Right kidney (tissue), 1 donor: ENCODE measurements at regions not wholly inside any gene's neighbourhood (a gene's known extent, or its start where the extent isn't known, plus 50 kb on each side); places are given as distances from the start of the nearest gene placed in this dataset.
"Not testable (repeated sequence)": the region's sequence is repeated elsewhere in the genome, so short reads cannot be mapped to it uniquely, and the experiment has no call there.

Experiments
- DNase-seq: peaks from one replicate; pipeline ENCODE4 v3.0.0-alpha.2; 2016

DNA sequence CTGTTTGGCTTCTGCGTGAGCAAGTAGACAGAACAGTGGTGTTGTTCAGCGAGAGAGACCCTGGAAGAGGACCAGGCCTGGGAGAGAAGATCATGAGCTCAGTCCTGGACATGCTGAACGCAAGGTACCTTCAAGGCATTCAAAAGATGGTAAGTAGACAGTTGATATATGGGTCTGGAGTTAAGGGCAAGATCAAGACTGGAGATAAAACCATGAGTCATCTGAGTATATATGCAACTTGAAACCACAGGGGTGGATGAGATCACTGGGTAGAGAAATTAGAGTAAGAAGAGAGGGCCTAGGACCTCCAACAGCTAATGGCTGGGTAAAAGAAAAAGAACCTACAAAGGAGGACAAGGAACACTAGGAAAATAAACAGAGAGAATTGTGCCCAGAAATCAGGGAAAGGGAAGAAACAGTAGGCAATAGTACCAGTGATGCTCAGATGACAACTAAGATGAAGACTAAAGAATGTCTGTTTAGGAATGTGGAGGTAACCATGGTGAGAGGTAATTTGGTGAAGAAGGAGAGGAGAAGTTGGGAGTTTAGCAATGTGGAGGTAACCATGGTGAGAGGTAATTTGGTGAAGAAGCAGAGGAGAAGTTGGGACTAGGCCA lies 343.2 kb upstream of the ADAMTS9 start:
- no peak for DNase-seq

DNA sequence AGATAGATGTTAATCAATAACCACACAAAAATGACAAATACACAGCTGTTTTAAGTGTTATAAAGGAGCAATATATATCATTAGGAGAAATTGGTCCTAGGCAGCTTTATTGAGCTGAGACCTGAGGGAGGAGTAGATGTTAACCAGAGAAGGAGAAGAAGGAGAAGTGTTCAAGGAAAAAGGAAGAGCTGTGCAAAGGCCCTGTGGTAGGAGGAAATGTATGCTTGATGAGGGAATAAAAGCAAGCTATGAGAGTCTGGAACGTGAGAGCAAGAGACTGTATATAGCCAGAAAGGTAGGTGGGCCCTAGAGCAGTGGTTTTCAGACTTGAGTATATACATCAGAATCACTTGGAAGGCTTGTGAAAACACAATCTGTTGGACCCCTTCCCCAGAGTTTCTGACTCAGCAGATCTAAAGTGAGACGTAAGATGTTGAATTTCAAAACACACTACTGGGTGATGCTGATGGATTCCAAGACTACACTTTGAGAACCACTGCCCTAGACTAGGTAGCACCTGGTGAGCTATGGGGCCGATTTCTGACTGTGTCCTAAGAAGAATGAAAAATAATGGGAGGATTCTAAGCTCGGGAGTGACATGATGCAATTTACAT lies 342.3 kb upstream of the ADAMTS9 start:
- no peak for DNase-seq

DNA sequence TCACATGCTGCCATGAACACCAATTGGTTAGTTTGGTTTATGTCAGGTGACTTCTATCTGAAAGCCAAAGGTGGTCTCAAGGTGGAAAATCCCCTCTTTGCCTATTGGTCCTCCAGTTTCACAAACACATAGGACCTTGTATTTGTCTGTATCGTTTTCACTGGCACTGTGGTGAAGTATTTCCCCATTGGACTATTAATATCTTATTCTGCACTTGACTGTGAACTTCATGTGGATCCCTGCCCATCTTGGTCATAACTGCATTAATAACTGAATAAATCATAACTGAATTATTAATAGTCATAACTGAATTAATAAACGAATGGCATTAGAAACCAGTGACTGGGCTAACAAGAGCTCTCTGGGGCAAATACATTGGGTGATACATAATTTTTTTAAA lies 341.3 kb upstream of the ADAMTS9 start:
- no peak for DNase-seq

DNA sequence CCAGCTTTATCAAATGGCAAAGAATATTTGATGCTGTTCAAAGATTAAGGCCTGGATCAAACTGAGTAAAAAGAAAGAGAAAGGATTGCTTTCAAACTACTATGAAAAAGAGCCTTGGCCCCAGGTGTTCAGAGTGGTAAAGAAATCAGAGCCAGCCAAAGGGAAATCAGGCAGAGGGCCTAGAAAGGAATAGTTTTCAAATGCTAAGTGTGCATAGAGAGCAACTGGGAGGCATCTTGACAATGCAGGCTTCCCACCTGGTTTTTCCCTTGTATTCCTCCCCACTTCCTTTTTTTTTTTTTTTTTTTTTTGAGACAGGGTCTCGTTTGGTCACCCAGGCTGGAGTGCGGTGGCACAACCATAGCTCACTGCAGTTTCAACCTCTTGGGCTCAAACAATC lies 340.2 kb upstream of the ADAMTS9 start:
- DNase-seq, result no peak

DNA sequence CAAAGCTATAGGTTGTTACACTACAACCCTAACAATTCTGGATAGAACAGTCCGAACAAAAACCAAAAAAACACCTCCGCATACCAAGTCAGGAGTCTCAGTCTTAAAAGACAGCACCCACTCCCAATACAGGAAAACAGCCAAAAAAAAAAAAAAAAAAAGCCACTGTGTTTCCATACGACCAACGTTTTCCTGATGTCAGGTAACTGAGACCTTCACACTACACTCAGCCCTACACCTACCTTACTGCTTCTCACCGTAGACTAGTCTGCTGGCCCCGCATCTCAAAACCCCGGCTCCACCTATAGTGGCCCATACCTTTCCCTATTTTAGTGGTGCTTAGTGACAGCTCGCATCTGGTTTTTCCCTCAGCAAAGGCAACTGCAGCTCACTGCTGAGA lies 339.5 kb upstream of the ADAMTS9 start:
- peak; percentile 5 for DNase-seq

DNA sequence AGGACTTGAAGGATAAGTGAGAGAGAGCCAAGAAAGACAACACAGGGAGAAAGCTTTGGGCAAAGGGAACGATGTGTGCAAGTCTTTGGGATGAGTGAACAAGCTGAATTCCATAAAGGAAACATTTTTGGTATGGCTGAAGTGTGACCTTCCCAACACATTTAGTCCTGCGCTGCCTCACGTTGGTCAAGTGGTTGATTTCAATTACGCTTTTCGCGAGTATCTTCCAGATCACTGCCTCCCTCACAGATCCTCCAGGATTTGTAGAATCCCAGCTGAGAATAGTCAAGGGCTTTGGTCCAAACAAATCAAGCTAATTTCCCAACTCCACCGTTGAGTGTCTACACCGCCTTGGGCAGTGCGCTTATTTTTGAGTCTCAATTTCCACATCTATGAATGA lies 338.4 kb upstream of the ADAMTS9 start:
- DNase-seq, result no peak

DNA sequence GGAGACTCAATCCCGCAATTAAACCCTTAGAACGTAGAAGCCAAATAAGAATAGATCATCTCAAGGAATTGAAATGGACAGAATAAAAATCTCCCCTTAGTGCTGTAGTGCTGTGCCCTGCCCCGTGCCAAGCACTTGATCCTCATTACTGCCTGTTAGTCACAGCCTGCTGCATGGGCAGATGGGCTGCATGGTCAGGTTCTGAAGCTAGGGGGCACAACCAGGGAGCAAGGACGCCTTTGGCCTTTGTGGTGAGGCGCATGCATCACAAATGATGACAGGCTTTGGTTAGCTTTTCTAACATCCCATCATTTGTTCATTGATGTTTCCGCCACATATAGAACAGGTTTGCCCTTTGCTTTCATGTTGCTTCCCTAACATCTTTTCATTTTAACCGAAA lies 336.3 kb upstream of the ADAMTS9 start:
- no peak for DNase-seq

DNA sequence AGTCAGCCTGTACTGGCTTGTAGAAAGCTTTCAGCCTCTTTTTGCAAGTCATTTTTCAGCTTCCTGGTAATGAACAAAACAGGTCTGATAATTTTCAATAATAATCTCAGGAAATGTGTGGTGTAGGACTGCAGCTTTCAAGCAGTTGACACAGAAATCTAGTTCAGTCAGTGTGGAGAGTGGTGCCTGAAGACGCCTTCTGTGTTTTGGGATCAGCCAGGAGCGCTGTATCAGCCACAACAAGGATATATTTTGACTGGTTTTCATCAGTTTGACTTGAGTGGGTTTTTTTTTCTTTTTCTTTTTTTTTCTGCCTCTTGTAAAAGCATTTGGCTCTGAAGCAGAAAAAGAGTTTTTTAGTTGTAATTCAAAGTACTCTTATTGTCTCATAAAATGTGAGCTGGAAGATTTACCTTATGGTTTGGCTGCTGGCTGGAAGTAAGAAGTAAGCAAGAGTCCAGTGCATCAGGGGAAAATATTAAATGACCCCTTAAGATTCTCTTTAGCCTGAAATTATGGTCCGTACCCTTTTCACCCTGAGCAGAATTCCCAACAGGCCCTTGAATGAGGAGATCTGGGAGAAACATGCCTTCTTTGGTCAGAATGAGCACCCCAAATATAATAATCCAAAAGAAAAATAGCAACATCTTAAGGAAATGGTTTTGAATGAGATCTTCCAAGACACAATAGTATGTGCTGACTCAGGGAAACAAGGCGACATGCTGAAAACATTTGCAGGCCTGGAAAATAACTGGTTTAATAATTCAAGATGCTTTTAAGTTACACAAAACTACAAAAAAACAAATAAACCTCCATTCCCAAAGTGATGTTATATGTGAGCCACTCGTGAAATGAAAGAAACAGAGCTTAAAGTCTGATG lies 332.7 kb upstream of the ADAMTS9 start:
- DNase-seq, result peak; percentile 14

DNA sequence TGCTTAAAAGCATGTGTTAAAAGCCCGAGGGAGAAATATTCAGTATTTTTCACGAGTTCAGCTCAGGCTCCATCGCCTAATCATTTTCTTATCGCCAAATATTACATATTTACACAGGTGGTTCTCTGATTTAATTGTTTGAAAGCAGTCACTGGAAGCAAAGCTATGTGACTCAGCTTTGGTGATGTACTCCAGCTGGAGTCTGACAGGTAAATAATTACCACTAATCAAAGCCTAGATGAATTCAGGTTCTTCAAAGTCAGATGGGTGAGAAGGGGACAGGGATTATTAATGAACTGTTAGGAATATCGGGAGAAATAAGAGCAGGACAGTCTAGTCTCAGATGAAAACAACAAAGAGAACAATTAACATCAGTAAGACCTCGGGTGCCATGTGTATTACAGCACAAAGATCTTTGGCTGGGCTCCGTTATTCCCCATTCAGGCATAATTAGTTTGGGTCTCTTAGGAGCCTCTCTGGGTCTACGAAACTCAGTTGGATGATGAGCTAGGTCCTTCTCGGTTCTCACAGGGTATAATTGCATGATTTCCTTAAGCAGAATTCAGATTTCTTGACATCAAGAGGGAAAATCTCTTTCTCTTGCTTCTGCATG lies 331.7 kb upstream of the ADAMTS9 start:
- peak; percentile 8 for DNase-seq

DNA sequence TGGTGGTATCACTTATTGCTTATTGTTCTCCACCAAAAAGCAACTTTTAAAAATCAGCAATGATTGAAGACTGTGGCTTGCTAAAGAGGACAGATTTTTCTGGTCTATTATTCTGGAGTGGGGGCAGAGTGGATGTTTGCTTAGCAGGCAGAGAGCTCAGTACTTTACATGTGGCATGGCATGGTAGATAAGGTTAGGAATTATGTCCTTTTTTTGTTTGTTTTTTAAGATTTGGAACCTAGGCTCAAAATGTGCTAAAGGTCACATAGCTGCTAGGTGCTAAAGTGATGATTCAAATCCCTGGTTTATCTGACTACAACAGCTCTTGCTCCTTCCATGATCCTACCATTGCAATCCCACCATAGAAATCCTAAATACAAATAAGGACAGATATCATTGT lies 331.0 kb upstream of the ADAMTS9 start:
- no peak for DNase-seq

DNA sequence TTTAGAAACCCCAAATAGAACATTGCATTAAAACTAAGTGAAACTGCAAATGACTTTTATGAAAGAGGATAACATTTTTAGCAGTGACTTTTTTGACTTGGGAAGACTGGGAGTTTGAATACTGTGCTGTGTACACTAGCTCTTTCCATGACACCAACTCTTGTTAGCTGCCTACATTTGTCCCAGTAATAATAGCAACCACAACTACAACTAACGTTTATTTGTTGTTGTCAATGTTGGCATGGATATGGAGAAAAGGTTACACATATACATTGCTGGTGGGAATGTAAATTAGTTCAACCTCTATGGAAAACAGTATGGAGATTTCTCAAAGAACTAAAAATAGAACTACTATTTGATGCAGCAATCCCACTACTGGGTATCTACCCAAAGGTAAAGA lies 329.6 kb upstream of the ADAMTS9 start:
- no peak for DNase-seq

DNA sequence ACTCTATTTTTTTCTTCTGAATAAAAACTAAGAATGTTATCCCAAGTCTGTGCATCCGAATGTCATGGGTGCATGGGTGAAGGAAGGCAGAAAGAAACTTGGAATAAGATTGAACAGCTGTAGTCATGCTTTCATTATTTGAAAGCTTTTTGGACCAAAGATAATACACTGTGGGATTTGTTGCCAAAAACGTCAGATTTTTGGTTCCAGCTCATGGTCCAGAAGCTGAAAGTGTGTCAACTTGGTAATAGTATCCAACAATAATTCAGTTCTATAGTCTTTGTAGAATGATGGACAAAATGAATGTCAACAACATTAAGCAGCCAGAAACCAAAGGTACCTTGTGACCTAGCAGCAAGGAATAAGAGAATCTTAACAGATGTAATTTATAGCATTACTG lies 327.9 kb upstream of the ADAMTS9 start:
- DNase-seq, result no peak

DNA sequence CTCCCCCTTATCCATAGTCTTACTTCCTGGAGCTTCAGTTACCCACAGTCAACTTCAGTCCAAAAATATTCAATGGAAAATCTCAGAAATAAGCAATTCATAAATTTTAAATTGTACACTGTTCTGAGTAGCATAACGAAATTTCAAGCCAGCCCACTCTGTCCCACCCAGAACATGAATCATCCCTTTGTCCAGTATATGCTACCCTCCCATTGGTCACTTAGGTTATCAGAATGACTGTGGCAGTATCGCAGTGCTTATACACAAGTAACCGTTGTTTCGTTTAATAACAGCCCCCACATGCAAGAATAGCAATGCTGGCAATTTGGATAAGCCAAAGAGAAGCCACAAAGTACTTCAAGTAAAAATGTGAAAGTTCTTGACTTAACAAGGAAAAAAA lies 325.3 kb upstream of the ADAMTS9 start:
- DNase-seq, result no peak

DNA sequence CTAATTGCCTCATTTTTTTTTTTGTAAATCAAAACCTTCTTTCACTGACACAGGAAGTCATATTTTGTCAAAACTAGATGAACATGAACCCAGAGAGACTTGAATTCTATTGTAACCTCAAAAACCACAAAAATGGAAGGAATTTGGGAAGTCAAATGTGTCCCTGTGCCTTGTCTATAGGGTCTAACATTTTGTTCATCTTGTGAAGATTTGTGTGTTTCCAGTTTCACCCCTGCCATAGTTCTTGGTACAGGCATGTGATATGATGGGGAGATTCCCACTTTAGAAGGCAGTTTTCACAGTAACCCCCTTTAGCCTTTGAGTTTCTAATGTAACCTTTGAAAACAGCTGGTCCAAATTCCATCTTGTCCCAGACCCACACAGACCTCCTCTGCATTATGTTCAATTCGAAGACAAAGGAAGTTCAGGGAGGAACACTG lies 318.5 kb upstream of the ADAMTS9 start:
- no peak for DNase-seq

DNA sequence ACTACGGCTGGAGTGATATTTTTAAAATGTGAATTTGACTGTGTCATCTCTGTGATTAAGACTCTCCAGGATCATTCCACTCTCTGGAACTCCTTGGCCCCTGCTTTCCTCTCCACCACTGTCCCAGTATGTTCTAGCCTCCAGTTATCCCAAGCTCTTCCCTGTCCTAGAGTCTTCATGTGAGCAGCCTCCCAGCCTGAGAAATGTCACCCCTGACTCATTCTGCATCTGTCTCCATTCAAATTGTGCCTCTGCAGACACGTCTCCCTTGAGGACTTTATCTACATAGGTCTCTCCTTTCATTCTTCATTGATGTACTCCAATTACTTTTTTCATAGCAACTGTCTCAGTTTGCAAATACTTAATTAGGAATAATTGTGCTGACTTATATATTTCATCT lies 317.7 kb upstream of the ADAMTS9 start:
- DNase-seq, result no peak

DNA sequence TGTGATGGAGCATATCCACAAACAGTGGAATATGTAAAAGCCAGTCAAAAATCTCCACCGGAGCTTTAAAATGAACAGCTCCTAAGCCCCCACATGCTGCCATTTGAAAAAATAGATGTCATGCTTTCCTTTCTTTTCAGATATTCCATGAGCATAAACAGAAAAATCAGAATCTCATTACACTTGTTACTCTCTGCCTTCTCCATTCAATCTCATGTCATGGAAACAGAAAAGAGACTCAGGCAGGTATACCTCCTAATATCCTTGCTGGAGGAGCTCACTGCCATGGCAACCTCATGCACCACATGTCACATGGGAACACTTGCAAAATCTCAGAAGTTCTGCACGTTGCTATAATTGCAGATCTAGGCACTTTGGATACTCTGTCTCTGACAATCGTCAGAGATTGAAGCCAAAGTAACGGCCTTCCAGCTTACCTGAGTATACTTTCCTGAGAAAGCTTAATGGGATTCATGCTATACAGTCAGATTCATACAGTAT lies 317.0 kb upstream of the ADAMTS9 start:
- DNase-seq, result no peak

DNA sequence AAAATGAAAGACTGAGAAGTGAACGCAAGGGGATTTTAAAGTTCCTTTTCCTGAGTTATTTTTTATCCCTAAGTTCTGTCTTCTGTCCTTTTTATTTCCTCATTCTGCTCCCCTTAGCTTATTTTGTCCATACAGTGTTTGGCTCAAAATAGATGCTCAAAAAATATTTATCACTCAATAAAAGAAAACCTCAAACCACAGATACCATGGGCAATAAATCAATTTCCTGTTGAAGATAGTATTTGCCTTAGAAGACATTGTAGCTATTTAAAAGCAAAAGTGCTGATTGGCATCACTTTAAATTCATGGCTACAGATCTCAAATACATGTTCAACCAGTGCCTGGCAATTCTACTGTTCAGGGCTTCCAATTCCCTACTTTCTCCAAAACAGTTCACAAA lies 316.5 kb upstream of the ADAMTS9 start:
- no peak for DNase-seq

DNA sequence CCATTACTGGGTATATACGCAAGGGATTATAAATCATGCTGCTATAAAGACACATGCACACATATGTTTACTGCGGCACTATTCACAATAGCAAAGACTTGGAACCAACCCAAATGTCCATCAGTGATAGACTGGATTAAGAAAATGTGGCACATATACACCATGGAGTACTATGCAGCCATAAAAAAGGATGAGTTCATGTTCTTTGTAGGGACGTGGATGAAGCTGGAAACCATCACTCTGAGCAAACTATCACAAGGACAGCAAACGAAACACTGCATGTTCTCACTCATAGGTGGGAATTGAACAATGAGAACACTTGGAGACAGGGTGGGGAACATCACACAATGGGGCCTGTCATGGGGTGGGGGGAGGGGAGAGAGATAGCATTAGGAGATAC lies 313.3 kb upstream of the ADAMTS9 start:
- not testable (repeated sequence) for DNase-seq

DNA sequence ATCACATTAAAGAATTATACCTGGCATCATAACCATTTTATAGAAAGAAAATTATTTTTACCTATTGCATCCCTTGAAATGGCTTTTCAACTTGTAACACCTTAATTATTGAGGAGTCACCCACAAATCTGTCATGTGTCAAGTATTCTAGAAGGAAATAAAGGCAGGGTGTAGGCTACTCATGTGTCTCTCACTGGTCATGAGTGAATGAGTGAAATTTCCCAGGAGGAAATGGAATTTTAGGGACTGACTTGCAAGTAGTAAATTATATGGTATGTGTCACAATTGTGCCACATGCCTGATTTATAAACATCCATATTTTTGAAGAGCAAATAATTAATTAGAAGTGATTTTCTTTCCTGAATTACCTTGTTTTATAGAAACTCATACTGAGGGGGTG lies 310.5 kb upstream of the ADAMTS9 start:
- no peak for DNase-seq

DNA sequence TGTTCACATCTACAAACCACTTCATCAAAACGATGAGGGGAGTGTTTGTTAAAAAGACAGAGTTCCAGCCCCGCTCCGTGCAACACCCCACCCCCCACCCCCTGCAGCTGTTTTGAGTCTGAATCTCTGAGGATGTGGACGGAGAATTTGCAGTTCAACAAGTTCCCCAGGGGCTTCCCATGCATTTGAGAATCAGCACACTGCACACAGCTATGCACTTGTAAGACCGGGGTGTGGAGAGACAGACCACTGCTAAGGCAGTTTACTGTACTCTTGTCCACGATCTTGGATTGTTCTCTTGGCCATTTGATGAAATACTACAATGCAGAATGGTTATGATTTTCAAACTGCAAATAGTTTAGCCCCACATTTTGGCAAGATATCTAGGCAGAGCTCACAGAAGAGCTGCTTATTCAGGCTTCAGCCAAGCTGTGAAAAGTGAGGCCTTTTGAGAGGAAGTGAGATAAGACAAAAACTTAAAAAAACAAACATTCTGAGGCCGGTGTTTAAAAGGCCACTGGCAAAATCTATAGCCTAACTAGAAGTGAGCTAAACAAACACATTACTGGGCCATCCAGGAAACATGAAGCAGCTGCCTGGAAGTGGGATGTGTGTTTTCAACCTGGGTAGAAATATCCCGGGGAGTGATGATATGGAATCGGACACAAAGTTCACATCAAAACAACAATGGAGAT lies 308.2 kb upstream of the ADAMTS9 start:
- DNase-seq, result peak; percentile 23

DNA sequence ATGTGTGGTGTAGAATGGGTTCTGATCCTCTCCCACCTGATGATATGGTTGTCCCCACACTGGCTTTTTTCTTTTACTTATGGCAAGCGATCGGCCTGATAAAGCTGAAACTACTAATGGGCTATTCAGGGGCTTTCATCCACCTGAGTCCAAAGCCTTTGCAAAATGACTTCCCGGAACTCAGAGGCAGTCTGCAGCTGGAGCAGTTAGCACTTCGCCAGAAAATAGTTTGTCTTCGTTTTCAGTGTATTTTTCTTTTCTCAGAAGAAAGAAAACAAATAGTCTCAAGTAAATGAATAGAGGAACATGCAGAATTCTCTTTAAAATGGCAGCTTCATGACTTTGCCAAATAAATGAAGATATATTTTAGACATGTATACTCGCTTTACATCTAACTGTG lies 306.0 kb upstream of the ADAMTS9 start:
- DNase-seq, result no peak

DNA sequence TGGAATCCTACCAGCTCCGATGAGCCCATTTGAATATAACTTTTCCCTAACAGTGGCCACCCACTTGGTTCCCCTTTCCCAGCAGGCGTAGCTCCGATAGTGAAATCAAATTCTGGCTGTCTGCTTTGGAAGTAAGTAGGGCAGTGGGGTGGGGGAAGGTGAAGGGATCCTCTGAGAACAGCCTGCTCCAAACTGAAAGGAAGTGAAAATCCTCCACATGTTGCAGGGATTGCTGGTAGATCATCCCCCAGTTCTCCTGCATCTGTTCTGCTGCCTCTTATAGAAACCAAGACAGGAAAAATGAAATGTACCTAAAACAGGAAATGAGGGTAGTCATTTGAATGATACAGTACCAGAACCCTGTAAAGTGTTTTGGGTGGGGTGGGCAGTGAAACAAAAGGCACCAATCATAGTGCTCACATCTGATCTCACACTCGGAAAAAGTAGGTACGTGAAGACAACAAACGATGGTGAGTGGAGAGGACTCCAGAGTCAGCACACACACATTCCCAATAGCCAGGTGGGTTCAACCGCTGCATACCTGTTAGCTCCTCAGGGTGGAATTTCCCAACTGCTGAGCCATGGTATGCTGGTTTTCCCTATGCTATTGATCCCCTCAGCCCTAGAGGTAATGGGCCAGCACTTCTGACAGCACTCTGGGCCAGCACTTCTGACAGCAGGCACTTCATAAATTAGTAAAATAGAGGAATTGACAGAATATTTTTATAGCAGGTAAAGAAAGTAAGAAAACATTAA lies 304.9 kb upstream of the ADAMTS9 start:
- DNase-seq, result no peak
